CD4-positive, CD25-positive, alpha-beta regulatory T cell (primary cell): ENCODE measurements at regions not wholly inside any gene's neighbourhood (a gene's known extent, or its start where the extent isn't known, plus 50 kb on each side); places are given as distances from the start of the nearest gene placed in this dataset.

Experiments
- ATAC-seq, 2 donors: fragments of 150-1000 bp; cut with Tn5 transposase; one replicate each; pipeline ENCODE4 v1.10.0; 2021; ENCODE audit warnings: low read depth in 2 of 2, moderate number of reproducible peaks in 2 of 2, moderate library complexity in 1 of 2
- DNase-seq, 3 donors: peaks; one replicate each; pipeline versions ENCODE4 v3.0.0 to v3.0.0-alpha.2; 2012 to 2022; ENCODE audit warnings: mixed read lengths in 1 of 3
- H3K27ac ChIP-seq: one replicate; pipeline ENCODE4 v1.7.0; 2013; ENCODE audit warnings: mild to moderate bottlenecking, low read length; ENCODE audit not compliant: insufficient read depth, poor library complexity, severe bottlenecking
- H3K27me3 ChIP-seq: one replicate; pipeline ENCODE4 v1.7.0; 2013; ENCODE audit warnings: low read length; ENCODE audit not compliant: control insufficient read depth, insufficient read depth
- H3K36me3 ChIP-seq: one replicate; pipeline ENCODE4 v1.7.0; 2013; ENCODE audit warnings: mild to moderate bottlenecking, low read length, moderate library complexity; ENCODE audit not compliant: control insufficient read depth, insufficient read depth
- H3K4me1 ChIP-seq: 2 replicates; pipeline ENCODE4 v1.7.0; 2013; ENCODE audit warnings: mild to moderate bottlenecking, low read length; ENCODE audit not compliant: insufficient read depth, control insufficient read depth, poor library complexity, severe bottlenecking
- H3K4me3 ChIP-seq: one replicate; pipeline ENCODE4 v1.7.0; 2013; ENCODE audit warnings: low read depth, mild to moderate bottlenecking, low read length, moderate library complexity
- H3K9me3 ChIP-seq, 2 experiments: 1 replicate in 1 of 2; 2 replicates in 1 of 2; pipeline ENCODE4 v1.7.0; 2013; ENCODE audit warnings: low read length in 2 of 2, mild to moderate bottlenecking in 1 of 2, moderate library complexity in 1 of 2; ENCODE audit not compliant: control insufficient read depth in 2 of 2
- H3K27ac Mint-ChIP-seq, 3 donors: one replicate each; pipeline ENCODE4 v1.8.0; 2020 to 2022; ENCODE audit warnings: mild to moderate bottlenecking in 3 of 3, mixed read lengths in 3 of 3, moderate library complexity in 2 of 3
- H3K27me3 Mint-ChIP-seq: one replicate; pipeline ENCODE4 v1.8.0; 2022; ENCODE audit warnings: mild to moderate bottlenecking, mixed read lengths
- H3K36me3 Mint-ChIP-seq: one replicate; pipeline ENCODE4 v1.8.0; 2020; ENCODE audit warnings: mixed read lengths
- H3K4me1 Mint-ChIP-seq, 4 donors: one replicate each; pipeline ENCODE4 v1.8.0; 2020 to 2022; ENCODE audit warnings: mixed read lengths in 4 of 4, mild to moderate bottlenecking in 1 of 4
- H3K4me3 Mint-ChIP-seq, 4 donors: one replicate each; pipeline ENCODE4 v1.8.0; 2020 to 2022; ENCODE audit warnings: mild to moderate bottlenecking in 4 of 4, mixed read lengths in 4 of 4, moderate library complexity in 3 of 4
- H3K9me3 Mint-ChIP-seq, 7 donors: one replicate each; pipeline ENCODE4 v1.8.0; 2020 to 2022; ENCODE audit warnings: mixed read lengths in 7 of 7, mild to moderate bottlenecking in 3 of 7, moderate library complexity in 2 of 7

- Mint-ChIP-seq H3K4me3 (no peak overlapping the region), H3K4me1 (no peaks in the 10 kb centered on the region), H3K27ac (no peak overlapping the region), H3K36me3 (no peaks in the 10 kb centered on the region), H3K27me3 (peaks cover 4% of the 10 kb centered on the region), H3K9me3 (peaks cover 0 to 8% (median 3%) of the 10 kb centered on the region in 7 donors)
- Histone ChIP-seq H3K27me3 (no peaks in the 10 kb centered on the region), H3K9me3 (no peaks in the 10 kb centered on the region), H3K4me3 (no peak overlapping the region), H3K27ac (no peak overlapping the region), H3K36me3 (no peaks in the 10 kb centered on the region), H3K4me1 (no peaks in the 10 kb centered on the region)
- ATAC-seq (no peak), DNase-seq (no peak)
Measured at GRCh38 chr18:39845106-39845505, 2109.9 kb upstream of the PIK3C3 start.

DNA sequence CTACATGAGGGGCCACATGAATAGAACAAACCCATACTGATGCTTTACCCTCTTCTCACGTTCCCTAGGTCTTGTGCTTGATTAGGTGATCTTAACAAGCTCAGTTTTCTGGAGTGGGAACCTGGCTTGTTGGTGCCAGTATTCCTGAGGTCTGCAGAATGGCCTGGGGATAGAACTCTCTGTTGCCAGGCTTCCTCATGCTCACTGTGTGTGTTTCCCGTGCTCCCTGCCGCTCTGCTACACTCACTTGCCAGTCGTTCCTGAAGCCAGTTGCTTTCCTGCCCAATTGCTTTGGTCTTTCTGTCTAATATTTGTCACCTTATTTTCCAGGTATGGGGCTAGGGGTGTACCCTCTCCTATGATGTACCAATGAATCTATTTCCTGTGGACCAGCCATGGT lies 2111.5 kb upstream of the PIK3C3 start:
- Histone ChIP-seq H3K9me3 (no peaks in the 10 kb centered on the region), H3K4me1 (no peaks in the 10 kb centered on the region), H3K27ac (no peak overlapping the region), H3K36me3 (no peaks in the 10 kb centered on the region), H3K27me3 (no peaks in the 10 kb centered on the region), H3K4me3 (no peak overlapping the region)
- H3K36me3 Mint-ChIP-seq, result no peaks in the 10 kb centered on the region
- peaks cover 0 to 10% (median 2%) of the 10 kb centered on the region in 7 donors for H3K9me3 Mint-ChIP-seq
- H3K4me3 Mint-ChIP-seq, result no peak overlapping the region
- DNase-seq, result no peak
- H3K27ac Mint-ChIP-seq, result no peak overlapping the region
- peaks cover 8% of the 10 kb centered on the region for H3K27me3 Mint-ChIP-seq
- ATAC-seq, result no peak
- no peaks in the 10 kb centered on the region for H3K4me1 Mint-ChIP-seq

- Mint-ChIP-seq H3K9me3 (peaks cover 0 to 10% (median 3%) of the 10 kb centered on the region in 7 donors), H3K4me3 (no peak overlapping the region), H3K27me3 (peaks cover 8% of the 10 kb centered on the region), H3K4me1 (no peaks in the 10 kb centered on the region), H3K36me3 (no peaks in the 10 kb centered on the region), H3K27ac (no peak overlapping the region)
- Histone ChIP-seq H3K4me3 (no peak overlapping the region), H3K27me3 (no peaks in the 10 kb centered on the region), H3K4me1 (no peaks in the 10 kb centered on the region), H3K9me3 (no peaks in the 10 kb centered on the region), H3K36me3 (no peaks in the 10 kb centered on the region), H3K27ac (no peak overlapping the region)
- DNase-seq (no peak), ATAC-seq (no peak)
Measured at GRCh38 chr18:39842366-39842914, 2112.6 kb upstream of the PIK3C3 start.

GRCh38 chr18:39841482-39842365 lies 2113.3 kb upstream of the PIK3C3 start:
- H3K27ac Mint-ChIP-seq, result no peak overlapping the region
- H3K27me3 Mint-ChIP-seq, result peaks cover 8% of the 10 kb centered on the region
- H3K4me1 Mint-ChIP-seq, result no peaks in the 10 kb centered on the region
- H3K4me3 ChIP-seq, result no peak overlapping the region
- no peak for DNase-seq
- H3K36me3 Mint-ChIP-seq, result no peaks in the 10 kb centered on the region
- no peaks in the 10 kb centered on the region for H3K36me3 ChIP-seq
- no peaks in the 10 kb centered on the region for H3K27me3 ChIP-seq
- ATAC-seq, result no peak
- H3K27ac ChIP-seq, result no peak overlapping the region
- H3K9me3 ChIP-seq, result no peaks in the 10 kb centered on the region
- no peak overlapping the region for H3K4me3 Mint-ChIP-seq
- H3K4me1 ChIP-seq, result no peaks in the 10 kb centered on the region
- peaks cover 0 to 10% (median 4%) of the 10 kb centered on the region in 7 donors for H3K9me3 Mint-ChIP-seq

GRCh38 chr18:39840856-39841481 lies 2114.1 kb upstream of the PIK3C3 start:
- no peak for ATAC-seq
- peaks cover 0 to 10% (median 4%) of the 10 kb centered on the region in 7 donors for H3K9me3 Mint-ChIP-seq
- peaks cover 8% of the 10 kb centered on the region for H3K27me3 Mint-ChIP-seq
- Histone ChIP-seq H3K36me3 (no peaks in the 10 kb centered on the region), H3K4me1 (no peaks in the 10 kb centered on the region), H3K4me3 (no peak overlapping the region), H3K27ac (no peak overlapping the region), H3K9me3 (no peaks in the 10 kb centered on the region), H3K27me3 (no peaks in the 10 kb centered on the region)
- H3K4me1 Mint-ChIP-seq, result no peaks in the 10 kb centered on the region
- H3K36me3 Mint-ChIP-seq, result no peaks in the 10 kb centered on the region
- no peak for DNase-seq
- no peak overlapping the region for H3K27ac Mint-ChIP-seq
- no peak overlapping the region for H3K4me3 Mint-ChIP-seq

DNA sequence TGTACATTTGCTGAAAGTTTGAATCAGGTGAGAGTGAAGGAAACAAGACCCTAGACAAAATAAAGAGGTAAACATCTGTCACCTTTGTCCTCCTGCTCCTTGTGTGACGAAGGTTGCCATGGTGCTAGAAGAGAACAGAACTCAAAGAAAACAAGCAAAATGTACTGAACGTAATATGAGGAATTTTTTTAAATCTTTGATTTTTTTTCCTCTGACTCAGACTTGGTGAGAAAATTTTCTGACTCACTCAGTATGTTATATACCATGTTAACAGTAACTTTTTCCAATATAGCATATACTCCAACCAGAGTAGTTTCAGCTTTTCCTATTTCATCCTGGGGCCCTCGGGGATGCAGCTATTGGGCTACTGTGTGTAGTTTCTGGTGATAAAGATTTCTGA lies 2114.6 kb upstream of the PIK3C3 start:
- no peaks in the 10 kb centered on the region for H3K4me1 Mint-ChIP-seq
- no peak for DNase-seq
- Histone ChIP-seq H3K9me3 (no peaks in the 10 kb centered on the region), H3K27ac (no peak overlapping the region), H3K27me3 (no peaks in the 10 kb centered on the region), H3K36me3 (no peaks in the 10 kb centered on the region), H3K4me3 (no peak overlapping the region), H3K4me1 (no peaks in the 10 kb centered on the region)
- H3K9me3 Mint-ChIP-seq, result peaks cover 0 to 11% (median 5%) of the 10 kb centered on the region in 7 donors
- no peak for ATAC-seq
- peaks cover 8% of the 10 kb centered on the region for H3K27me3 Mint-ChIP-seq
- no peak overlapping the region for H3K27ac Mint-ChIP-seq
- H3K36me3 Mint-ChIP-seq, result no peaks in the 10 kb centered on the region
- H3K4me3 Mint-ChIP-seq, result no peak overlapping the region

DNA sequence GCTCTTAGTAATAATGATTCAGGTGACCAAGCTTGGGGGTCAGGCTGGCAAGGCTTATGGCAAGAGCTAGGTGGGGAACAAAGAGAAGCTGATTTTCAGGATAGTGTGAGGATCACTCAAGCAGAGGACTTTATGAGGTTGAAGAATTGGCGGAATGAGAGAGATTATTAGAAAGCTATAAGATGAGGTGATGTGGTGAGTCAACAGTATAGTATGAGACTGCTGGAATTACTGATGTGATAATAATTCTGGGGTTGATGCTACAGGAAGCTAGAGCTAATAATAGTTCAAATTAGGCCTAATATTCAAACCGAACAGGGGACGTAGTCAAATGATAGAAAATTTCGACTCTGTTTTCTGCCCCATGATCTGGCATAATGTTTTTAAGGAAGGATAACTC lies 2115.3 kb upstream of the PIK3C3 start:
- no peaks in the 10 kb centered on the region for H3K9me3 ChIP-seq
- H3K27me3 ChIP-seq, result no peaks in the 10 kb centered on the region
- H3K4me1 ChIP-seq, result no peaks in the 10 kb centered on the region
- H3K4me3 ChIP-seq, result no peak overlapping the region
- no peaks in the 10 kb centered on the region for H3K36me3 Mint-ChIP-seq
- H3K27ac Mint-ChIP-seq, result no peak overlapping the region
- H3K36me3 ChIP-seq, result no peaks in the 10 kb centered on the region
- DNase-seq (no peak), ATAC-seq (no peak)
- peaks cover 0 to 11% (median 5%) of the 10 kb centered on the region in 7 donors for H3K9me3 Mint-ChIP-seq
- H3K27ac ChIP-seq, result no peak overlapping the region
- peaks cover 8% of the 10 kb centered on the region for H3K27me3 Mint-ChIP-seq
- H3K4me3 Mint-ChIP-seq, result no peak overlapping the region
- no peaks in the 10 kb centered on the region for H3K4me1 Mint-ChIP-seq
